Activated CD8-positive, alpha-beta T cell treated with anti-CD3 and anti-CD28 coated beads, Interleukin-2, amount 10 ng/mL, durations not matched to agents 7 days and 5 days (primary cell): ENCODE measurements at regions not wholly inside any gene's neighbourhood (a gene's known extent, or its start where the extent isn't known, plus 50 kb on each side); places are given as distances from the start of the nearest gene placed in this dataset.

Source experiments
- ATAC-seq: fragments of 150-1000 bp; cut with Tn5 transposase; one replicate; pipeline ENCODE4 v1.10.0; 2021; ENCODE audit warnings: moderate library complexity
- CTCF ChIA-PET: fragments of 350-600 bp; sonication (Branson Sonifier 250); formaldehyde crosslinking; loops from one replicate; lab custom pipeline; 2021; ENCODE audit warnings: antibody characterized with exemption; lab: Charles Lee
- POLR2A ChIA-PET: fragments of 350-600 bp; sonication (Branson Sonifier 250); formaldehyde crosslinking; loops from one replicate; lab custom pipeline; 2021; ENCODE audit warnings: antibody characterized with exemption; lab: Charles Lee
- DNase-seq: peaks from one replicate; pipeline ENCODE4 v3.0.0-alpha.2; 2020
- H3K27ac Mint-ChIP-seq: one replicate; pipeline ENCODE4 v1.8.0; 2021; ENCODE audit warnings: mild to moderate bottlenecking, mixed read lengths
- H3K27me3 Mint-ChIP-seq: one replicate; pipeline ENCODE4 v1.8.0; 2021; ENCODE audit warnings: low read depth, mixed read lengths
- H3K36me3 Mint-ChIP-seq: one replicate; pipeline ENCODE4 v1.8.0; 2021; ENCODE audit warnings: low read depth, mixed read lengths
- H3K4me1 Mint-ChIP-seq: one replicate; pipeline ENCODE4 v1.8.0; 2021; ENCODE audit warnings: low read depth, mixed read lengths
- H3K4me3 Mint-ChIP-seq: one replicate; pipeline ENCODE4 v1.8.0; 2021; ENCODE audit warnings: mild to moderate bottlenecking, mixed read lengths
- H3K9me3 Mint-ChIP-seq: one replicate; pipeline ENCODE4 v1.8.0; 2022; ENCODE audit warnings: mixed read lengths; ENCODE audit not compliant: insufficient read depth

- POLR2A ChIA-PET = no interaction called here
- H3K36me3 Mint-ChIP-seq = no peaks in the 10 kb centered on the region
- no peak overlapping the region for H3K27ac Mint-ChIP-seq
Observed at GRCh38 chr9:28820741-28821140, 1247.5 kb upstream of the C9orf72 start.

DNA sequence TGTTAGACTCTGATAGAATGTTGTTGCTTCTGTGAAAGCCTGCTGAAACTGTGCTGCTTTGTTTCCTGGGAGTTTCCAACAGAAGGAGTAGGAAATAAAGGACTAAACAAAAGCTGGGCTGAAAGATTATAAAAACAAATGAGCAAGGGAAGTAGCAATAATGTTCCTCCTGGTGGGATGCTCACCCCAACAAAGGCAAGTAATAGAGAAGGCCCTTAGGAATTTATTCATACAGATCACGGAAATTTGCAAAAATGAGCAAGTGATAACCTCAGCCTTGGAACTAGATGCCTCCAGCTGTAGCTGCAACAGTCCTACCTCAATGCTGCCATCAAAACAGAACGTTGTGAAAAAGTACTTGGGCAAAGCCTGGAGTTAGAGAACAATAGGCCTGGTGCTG lies 1248.0 kb upstream of the C9orf72 start:
- Mint-ChIP-seq H3K9me3 (no peaks in the 10 kb centered on the region), H3K36me3 (no peaks in the 10 kb centered on the region), H3K4me1 (no peaks in the 10 kb centered on the region), H3K4me3 (no peak overlapping the region), H3K27me3 (no peaks in the 10 kb centered on the region), H3K27ac (no peak overlapping the region)
- no peak for ATAC-seq
- CTCF ChIA-PET = no interaction called here
- POLR2A ChIA-PET = no interaction called here
- no peak for DNase-seq

More at GRCh38 chr9:28820741-28821140, 1247.5 kb upstream of the C9orf72 start:
- no peak for DNase-seq
- CTCF ChIA-PET = no interaction called here
- ATAC-seq = no peak
- Mint-ChIP-seq H3K27me3 (no peaks in the 10 kb centered on the region), H3K4me3 (no peak overlapping the region), H3K9me3 (no peaks in the 10 kb centered on the region), H3K4me1 (no peaks in the 10 kb centered on the region)

DNA sequence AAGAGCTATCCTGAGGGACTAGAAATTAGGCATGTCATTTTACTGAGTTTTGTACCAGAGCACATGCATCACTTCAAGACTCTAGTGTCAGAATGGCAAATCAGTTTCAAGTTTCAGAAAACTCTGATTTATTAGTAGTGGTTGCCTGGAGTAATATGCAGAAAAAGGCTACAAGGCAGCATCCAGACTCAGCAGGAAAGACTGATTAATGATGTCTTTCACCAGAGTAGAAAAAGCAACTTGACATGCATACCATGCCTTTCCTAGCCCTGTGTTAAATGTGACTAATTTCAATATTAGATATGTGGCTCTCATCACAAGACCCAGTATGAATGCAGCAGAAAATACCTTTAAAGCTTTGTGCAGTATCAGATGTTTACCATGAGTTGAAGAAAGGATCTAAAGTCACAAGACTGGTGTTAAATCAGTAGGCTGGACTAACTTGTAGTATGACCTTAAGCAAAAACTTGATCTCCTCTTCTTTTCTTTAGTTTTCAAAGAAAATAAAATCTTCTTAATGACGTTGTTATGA lies 1251.2 kb upstream of the C9orf72 start:
- CTCF ChIA-PET = no interaction called here
- POLR2A ChIA-PET = no interaction called here
- Mint-ChIP-seq H3K9me3 (no peaks in the 10 kb centered on the region), H3K4me1 (no peaks in the 10 kb centered on the region), H3K27me3 (no peaks in the 10 kb centered on the region), H3K4me3 (no peak overlapping the region), H3K36me3 (no peaks in the 10 kb centered on the region), H3K27ac (no peak overlapping the region)
- ATAC-seq = no peak
- DNase-seq = no peak

GRCh38 chr9:28832168-28832770 lies 1259.0 kb upstream of the C9orf72 start:
- POLR2A ChIA-PET = no interaction called here
- no peaks in the 10 kb centered on the region for H3K36me3 Mint-ChIP-seq
- CTCF ChIA-PET = no interaction called here
- H3K9me3 Mint-ChIP-seq = no peaks in the 10 kb centered on the region
- no peaks in the 10 kb centered on the region for H3K4me1 Mint-ChIP-seq
- H3K27me3 Mint-ChIP-seq = no peaks in the 10 kb centered on the region
- H3K27ac Mint-ChIP-seq = no peak overlapping the region
- ATAC-seq (no peak), DNase-seq (no peak)
- no peak overlapping the region for H3K4me3 Mint-ChIP-seq

DNA sequence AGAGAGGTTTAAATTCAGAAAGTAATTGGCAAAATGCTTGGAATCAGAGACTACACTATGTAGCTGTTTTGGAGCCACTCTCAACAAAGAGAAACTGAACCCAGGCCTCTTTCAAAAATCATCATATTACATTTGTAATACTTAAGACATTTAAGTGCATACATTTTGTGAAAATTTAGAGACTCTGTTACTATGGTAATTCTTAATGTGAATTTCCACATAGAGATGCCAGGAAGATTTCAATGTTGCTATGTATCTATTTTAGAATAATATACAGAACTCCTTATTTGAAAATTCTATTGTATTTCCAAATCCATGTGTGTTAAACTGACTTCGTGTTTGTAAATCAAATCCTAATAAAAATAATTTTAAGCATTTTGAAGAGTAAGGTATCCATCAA lies 1260.9 kb upstream of the C9orf72 start:
- CTCF ChIA-PET = no interaction called here
- DNase-seq = no peak
- POLR2A ChIA-PET = no interaction called here
- no peak for ATAC-seq
- H3K4me3 Mint-ChIP-seq = no peak overlapping the region
- no peaks in the 10 kb centered on the region for H3K4me1 Mint-ChIP-seq
- no peaks in the 10 kb centered on the region for H3K9me3 Mint-ChIP-seq
- no peaks in the 10 kb centered on the region for H3K27me3 Mint-ChIP-seq
- no peaks in the 10 kb centered on the region for H3K36me3 Mint-ChIP-seq
- H3K27ac Mint-ChIP-seq = no peak overlapping the region

DNA sequence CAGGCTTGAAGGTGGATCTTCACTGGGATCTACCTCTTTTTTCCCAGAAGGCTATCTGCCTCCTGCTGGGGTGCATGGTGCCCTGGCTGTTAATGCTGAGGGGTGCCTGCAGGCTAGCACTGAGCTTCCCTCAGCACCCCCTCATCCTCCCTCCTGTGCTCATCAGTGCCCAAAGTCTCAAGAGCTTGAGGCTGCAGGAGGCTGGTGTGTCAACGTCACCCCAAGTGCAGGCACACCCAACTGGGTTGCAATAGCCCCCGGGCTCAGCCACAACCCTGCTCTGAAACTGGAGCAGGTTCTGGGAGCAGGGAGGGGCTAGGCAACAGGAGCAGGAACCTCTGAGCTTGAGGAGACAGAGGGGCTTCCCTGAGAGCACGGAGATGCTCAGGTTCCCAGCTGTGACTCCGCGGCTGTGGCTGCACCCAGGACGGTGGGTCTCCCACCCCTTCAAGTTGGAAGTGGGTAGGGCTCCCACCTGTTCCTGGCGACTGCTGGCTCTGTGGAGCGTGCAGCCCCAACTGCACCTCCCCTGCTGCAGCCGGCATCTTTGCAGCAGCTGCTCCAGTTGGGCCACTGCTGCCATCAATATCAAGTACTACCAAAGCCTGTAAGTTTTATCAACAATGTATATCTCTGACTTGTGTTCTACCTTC lies 1266.6 kb upstream of the C9orf72 start:
- CTCF ChIA-PET = no interaction called here
- Mint-ChIP-seq H3K27me3 (no peaks in the 10 kb centered on the region), H3K27ac (no peak overlapping the region), H3K9me3 (peaks cover 3% of the 10 kb centered on the region), H3K4me1 (no peaks in the 10 kb centered on the region), H3K4me3 (no peak overlapping the region), H3K36me3 (no peaks in the 10 kb centered on the region)
- ATAC-seq (no peak), DNase-seq (no peak)
- POLR2A ChIA-PET = no interaction called here

DNA sequence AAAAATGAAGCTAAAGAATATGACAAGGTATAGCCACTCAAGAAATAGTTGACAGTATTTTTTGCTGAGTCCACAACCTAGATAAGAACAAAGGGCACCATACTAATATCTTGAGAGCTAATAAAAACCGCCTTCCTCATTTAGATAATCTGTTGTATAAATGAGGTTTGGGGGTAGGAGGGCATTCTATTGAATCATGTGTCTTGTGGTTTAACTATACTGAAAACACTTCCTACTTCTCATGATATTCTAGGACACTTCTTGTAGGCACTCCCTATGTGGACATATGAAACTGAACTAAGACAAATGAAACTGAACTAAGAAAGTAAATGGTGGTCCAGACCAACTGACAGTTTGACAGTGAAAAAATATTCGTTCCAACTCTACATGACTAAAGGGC lies 1268.5 kb upstream of the C9orf72 start:
- no peaks in the 10 kb centered on the region for H3K4me1 Mint-ChIP-seq
- no peaks in the 10 kb centered on the region for H3K27me3 Mint-ChIP-seq
- POLR2A ChIA-PET = no interaction called here
- peaks cover 3% of the 10 kb centered on the region for H3K9me3 Mint-ChIP-seq
- H3K36me3 Mint-ChIP-seq = no peaks in the 10 kb centered on the region
- no peak overlapping the region for H3K4me3 Mint-ChIP-seq
- DNase-seq (no peak), ATAC-seq (no peak)
- CTCF ChIA-PET = no interaction called here
- no peak overlapping the region for H3K27ac Mint-ChIP-seq

DNA sequence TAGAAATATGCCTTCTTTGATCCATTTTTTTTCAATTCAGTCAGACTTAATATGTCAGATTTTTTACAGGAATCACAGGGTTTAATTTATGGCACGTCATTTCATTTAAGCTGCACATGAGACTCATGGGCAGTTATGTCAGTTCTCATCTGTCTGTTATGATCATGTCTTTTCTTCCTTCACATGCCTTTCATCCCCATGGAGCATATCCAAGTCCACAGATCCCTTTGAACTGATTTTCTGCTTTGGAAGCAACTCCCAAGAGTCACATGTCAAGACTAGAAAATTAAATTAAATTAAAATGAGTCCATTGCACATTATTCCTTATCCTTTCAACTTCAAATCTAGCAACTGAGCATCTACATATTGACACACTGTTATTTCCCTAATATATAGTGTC lies 1274.0 kb upstream of the C9orf72 start:
- POLR2A ChIA-PET = no interaction called here
- no peaks in the 10 kb centered on the region for H3K36me3 Mint-ChIP-seq
- H3K9me3 Mint-ChIP-seq = peaks cover 3% of the 10 kb centered on the region
- ATAC-seq = no peak
- CTCF ChIA-PET = no interaction called here
- no peaks in the 10 kb centered on the region for H3K27me3 Mint-ChIP-seq
- no peaks in the 10 kb centered on the region for H3K4me1 Mint-ChIP-seq
- no peak overlapping the region for H3K4me3 Mint-ChIP-seq
- H3K27ac Mint-ChIP-seq = no peak overlapping the region
- DNase-seq = no peak

- POLR2A ChIA-PET = no interaction called here
- Mint-ChIP-seq H3K9me3 (no peaks in the 10 kb centered on the region), H3K4me1 (no peaks in the 10 kb centered on the region), H3K36me3 (no peaks in the 10 kb centered on the region), H3K27me3 (no peaks in the 10 kb centered on the region), H3K27ac (no peak overlapping the region), H3K4me3 (no peak overlapping the region)
- ATAC-seq (no peak), DNase-seq (no peak)
- CTCF ChIA-PET = no interaction called here
Observed at GRCh38 chr9:28848671-28849070, 1275.4 kb upstream of the C9orf72 start.

DNA sequence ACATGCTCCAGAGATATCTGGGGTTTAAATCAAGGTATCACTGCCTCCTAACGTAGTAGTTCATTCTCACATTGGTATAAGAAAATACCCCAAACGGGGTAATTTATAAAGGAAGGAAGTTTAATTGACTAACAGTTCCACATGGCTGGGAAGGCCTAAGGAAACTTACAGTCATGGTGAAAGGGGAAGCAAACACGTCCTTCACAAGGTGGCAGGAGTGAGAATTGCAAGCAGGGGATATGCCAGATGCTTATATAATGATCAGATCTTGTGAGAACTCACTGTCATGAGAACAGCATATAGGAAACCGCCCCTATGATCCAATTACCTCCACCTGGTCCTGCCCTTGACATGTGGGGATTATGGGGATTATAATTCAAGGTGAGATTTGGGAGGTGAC lies 1280.2 kb upstream of the C9orf72 start:
- CTCF ChIA-PET = no interaction called here
- POLR2A ChIA-PET = no interaction called here
- Mint-ChIP-seq H3K27me3 (no peaks in the 10 kb centered on the region), H3K27ac (no peak overlapping the region), H3K36me3 (no peaks in the 10 kb centered on the region), H3K4me1 (no peaks in the 10 kb centered on the region), H3K4me3 (no peak overlapping the region), H3K9me3 (no peaks in the 10 kb centered on the region)
- no peak for ATAC-seq
- DNase-seq = no peak

DNA sequence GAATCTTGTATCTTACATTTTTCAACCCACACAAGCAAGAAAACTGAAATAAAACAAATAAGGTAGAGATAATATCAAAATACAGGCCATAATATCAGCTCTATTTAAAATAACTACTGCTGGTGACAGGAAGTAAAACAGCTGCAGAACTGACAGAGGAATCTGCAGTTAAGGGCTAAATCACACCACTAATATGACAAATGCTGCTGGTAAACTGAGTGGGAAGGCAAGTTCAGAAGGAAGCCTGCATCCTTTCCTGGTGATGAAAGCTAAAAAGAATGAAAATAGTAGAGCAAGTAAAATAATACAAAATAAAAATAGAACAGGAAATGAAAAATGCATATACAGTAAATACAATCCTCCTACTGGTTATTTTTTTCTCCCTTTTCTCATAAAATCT lies 1293.7 kb upstream of the C9orf72 start:
- POLR2A ChIA-PET = no interaction called here
- Mint-ChIP-seq H3K9me3 (no peaks in the 10 kb centered on the region), H3K27ac (no peak overlapping the region), H3K36me3 (no peaks in the 10 kb centered on the region), H3K4me3 (no peak overlapping the region), H3K27me3 (no peaks in the 10 kb centered on the region), H3K4me1 (no peaks in the 10 kb centered on the region)
- DNase-seq (no peak), ATAC-seq (no peak)
- CTCF ChIA-PET = no interaction called here

GRCh38 chr9:28868228-28868990 lies 1295.1 kb upstream of the C9orf72 start:
- Mint-ChIP-seq H3K27me3 (no peaks in the 10 kb centered on the region), H3K4me3 (no peak overlapping the region), H3K27ac (no peak overlapping the region), H3K4me1 (no peaks in the 10 kb centered on the region), H3K9me3 (no peaks in the 10 kb centered on the region), H3K36me3 (no peaks in the 10 kb centered on the region)
- CTCF ChIA-PET = no interaction called here
- no peak for DNase-seq
- ATAC-seq = no peak
- POLR2A ChIA-PET = no interaction called here
